Keratinocyte (primary cell): ENCODE measurements at regions not wholly inside any gene's neighbourhood (a gene's known extent, or its start where the extent isn't known, plus 50 kb on each side); places are given as distances from the start of the nearest gene placed in this dataset.
"Not testable (repeated sequence)": the region's sequence is repeated elsewhere in the genome, so short reads cannot be mapped to it uniquely, and the experiment has no call there.

Experiments
- EZH2 ChIP-seq: IDR thresholded peaks from one replicate; pipeline ENCODE4 v1.6.1; 2012; ENCODE audit warnings: inconsistent platforms, mild to moderate bottlenecking, low read length, moderate library complexity
- TF ChIP-seq, protein P1 (sequence below), 3 experiments: IDR thresholded peaks in 1 of 3; conservative IDR thresholded peaks in 1 of 3; optimal IDR thresholded peaks in 1 of 3; 2 replicates in 2 of 3; 3 replicates in 1 of 3; pipeline versions ENCODE3 to v1.5.1; 2011; ENCODE audit warnings: low read length in 3 of 3, mild to moderate bottlenecking in 3 of 3, moderate library complexity in 2 of 3, control low read depth in 1 of 3, inconsistent platforms in 1 of 3; ENCODE audit not compliant: insufficient read depth in 2 of 3; ENCODE audit errors: extremely low read depth in 1 of 3

DNA sequence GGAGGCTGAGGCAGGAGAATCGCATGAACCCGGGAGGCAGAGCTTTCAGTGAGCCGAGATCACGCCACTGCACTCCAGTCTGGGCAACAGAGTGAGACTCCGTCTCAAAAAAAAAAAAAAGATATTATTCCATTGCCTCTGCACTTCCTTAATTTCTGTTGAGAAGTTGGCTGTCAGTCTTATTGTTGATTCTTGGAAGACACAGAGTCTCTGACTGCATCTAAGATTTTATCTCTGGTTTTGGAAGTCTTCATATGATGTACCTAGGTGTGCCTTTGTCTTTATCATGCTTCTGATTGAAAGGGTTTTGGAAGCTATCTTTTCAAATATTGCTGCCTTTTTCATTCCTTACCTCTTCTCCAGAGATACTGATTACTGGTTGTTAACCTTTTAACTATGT is 160.4 kb downstream of the NPIPB11 start:
- TF ChIP-seq EZH2, result not testable (repeated sequence)
- TF ChIP-seq, protein P1, sequence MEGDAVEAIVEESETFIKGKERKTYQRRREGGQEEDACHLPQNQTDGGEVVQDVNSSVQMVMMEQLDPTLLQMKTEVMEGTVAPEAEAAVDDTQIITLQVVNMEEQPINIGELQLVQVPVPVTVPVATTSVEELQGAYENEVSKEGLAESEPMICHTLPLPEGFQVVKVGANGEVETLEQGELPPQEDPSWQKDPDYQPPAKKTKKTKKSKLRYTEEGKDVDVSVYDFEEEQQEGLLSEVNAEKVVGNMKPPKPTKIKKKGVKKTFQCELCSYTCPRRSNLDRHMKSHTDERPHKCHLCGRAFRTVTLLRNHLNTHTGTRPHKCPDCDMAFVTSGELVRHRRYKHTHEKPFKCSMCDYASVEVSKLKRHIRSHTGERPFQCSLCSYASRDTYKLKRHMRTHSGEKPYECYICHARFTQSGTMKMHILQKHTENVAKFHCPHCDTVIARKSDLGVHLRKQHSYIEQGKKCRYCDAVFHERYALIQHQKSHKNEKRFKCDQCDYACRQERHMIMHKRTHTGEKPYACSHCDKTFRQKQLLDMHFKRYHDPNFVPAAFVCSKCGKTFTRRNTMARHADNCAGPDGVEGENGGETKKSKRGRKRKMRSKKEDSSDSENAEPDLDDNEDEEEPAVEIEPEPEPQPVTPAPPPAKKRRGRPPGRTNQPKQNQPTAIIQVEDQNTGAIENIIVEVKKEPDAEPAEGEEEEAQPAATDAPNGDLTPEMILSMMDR (optimal IDR thresholded peaks at IDR 0.05 in 1 of 3, IDR thresholded peaks at IDR 0.05 in 1 of 3, conservative IDR thresholded peaks at IDR 0.05 in 1 of 3; ENCODE audit: extremely low read depth in 1 of 3, insufficient read depth in 2 of 3, low read length in 3 of 3), result not testable (repeated sequence)
